ENCODE measurements at regions not wholly inside any gene's neighbourhood (a gene's known extent, or its start where the extent isn't known, plus 50 kb on each side); places are given as distances from the start of the nearest gene placed in this dataset.
A peak's percentile ranks its signal among the peaks of the same experiment; 100 is the strongest.

DNA sequence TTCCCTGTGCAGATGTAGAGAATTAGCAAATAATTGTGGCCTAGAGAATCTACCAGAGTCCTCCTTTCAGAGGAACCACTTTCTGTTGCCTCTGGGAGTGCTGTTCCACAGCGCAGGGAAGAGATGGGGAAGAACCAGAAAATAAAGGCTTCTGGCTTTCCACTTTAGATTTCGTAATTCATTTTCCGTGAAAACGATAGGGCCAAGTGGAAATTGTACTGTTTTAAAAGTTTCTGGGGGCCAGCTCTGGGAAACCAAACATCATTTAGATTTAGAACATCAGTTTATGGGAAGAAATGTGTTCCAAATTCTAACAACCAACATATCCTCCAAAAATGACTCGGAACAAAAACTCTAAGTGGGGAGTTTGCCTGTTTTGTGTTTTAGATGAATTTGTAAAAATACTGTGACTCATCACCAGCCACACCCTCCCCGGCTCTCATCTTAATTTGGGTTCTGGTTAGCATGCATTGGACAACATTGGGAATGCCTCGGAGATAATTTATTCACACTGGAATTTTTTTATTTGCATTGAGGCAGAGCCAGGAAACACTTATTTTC, 65.2 kb upstream of the LNX1 start:
- no peaks in the 10 kb centered on the region for H3K27me3 Mint-ChIP-seq
- ChIA-PET CTCF (no interaction called here), POLR2A (no interaction called here)
- no peak overlapping the region for H3K4me3 Mint-ChIP-seq
- ATAC-seq (ENCODE audit: low read depth) = no peak
- DNase-seq = no peak
- TF ChIP-seq, protein P1, sequence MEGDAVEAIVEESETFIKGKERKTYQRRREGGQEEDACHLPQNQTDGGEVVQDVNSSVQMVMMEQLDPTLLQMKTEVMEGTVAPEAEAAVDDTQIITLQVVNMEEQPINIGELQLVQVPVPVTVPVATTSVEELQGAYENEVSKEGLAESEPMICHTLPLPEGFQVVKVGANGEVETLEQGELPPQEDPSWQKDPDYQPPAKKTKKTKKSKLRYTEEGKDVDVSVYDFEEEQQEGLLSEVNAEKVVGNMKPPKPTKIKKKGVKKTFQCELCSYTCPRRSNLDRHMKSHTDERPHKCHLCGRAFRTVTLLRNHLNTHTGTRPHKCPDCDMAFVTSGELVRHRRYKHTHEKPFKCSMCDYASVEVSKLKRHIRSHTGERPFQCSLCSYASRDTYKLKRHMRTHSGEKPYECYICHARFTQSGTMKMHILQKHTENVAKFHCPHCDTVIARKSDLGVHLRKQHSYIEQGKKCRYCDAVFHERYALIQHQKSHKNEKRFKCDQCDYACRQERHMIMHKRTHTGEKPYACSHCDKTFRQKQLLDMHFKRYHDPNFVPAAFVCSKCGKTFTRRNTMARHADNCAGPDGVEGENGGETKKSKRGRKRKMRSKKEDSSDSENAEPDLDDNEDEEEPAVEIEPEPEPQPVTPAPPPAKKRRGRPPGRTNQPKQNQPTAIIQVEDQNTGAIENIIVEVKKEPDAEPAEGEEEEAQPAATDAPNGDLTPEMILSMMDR (IDR thresholded peaks at IDR 0.05) = no peak
- H3K27ac Mint-ChIP-seq = no peak overlapping the region
- no peaks in the 10 kb centered on the region for H3K9me3 Mint-ChIP-seq
- intact Hi-C loops (cut with micrococcal nuclease) = no loop called here
- peaks cover 4% of the 10 kb centered on the region for H3K4me1 Mint-ChIP-seq
- H3K36me3 Mint-ChIP-seq (ENCODE audit: low read depth) = no peaks in the 10 kb centered on the region

DNA sequence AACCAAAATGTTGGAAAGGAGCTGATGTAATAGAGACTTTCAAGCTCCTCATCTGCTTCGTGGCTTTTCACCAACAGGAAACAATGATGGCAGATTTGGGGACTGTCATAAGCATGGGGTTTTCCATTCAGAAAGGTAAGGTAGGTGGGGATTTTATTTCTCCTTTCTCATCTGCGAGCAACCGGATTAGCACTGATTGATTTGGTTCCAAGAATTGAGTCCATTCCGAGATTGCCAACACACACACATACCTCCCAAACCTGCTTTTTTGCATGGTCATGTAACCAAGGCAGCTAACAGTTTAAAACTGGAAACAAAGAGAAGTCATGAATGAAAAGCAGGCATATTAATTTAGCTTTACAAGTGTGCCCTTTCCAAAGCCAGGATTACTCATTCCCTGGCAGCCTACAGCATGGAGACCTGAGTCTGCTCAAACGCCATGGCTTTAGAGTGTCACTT, 63.0 kb upstream of the LNX1 start:
- no peak for DNase-seq
- H3K4me3 Mint-ChIP-seq = no peak overlapping the region
- no peak overlapping the region for H3K27ac Mint-ChIP-seq
- ChIA-PET POLR2A (interaction anchor here (1.3 kb wide), 1 partner anchor 48 kb away, joined by 4 read pairs; no protein-coding TSS in a partner anchor), CTCF (interaction anchor here (1.0 kb wide), 1 partner anchor 150 kb away, joined by 3 read pairs; no protein-coding TSS in a partner anchor)
- peaks cover 7% of the 10 kb centered on the region for H3K27me3 Mint-ChIP-seq
- peaks cover 4% of the 10 kb centered on the region for H3K4me1 Mint-ChIP-seq
- H3K9me3 Mint-ChIP-seq = no peaks in the 10 kb centered on the region
- ATAC-seq (ENCODE audit: low read depth) = no peak
- no peaks in the 10 kb centered on the region for H3K36me3 Mint-ChIP-seq (ENCODE audit: low read depth)
- intact Hi-C loops (cut with micrococcal nuclease) = no loop called here
- TF ChIP-seq, protein P1 (IDR thresholded peaks at IDR 0.05) = no peak

DNA sequence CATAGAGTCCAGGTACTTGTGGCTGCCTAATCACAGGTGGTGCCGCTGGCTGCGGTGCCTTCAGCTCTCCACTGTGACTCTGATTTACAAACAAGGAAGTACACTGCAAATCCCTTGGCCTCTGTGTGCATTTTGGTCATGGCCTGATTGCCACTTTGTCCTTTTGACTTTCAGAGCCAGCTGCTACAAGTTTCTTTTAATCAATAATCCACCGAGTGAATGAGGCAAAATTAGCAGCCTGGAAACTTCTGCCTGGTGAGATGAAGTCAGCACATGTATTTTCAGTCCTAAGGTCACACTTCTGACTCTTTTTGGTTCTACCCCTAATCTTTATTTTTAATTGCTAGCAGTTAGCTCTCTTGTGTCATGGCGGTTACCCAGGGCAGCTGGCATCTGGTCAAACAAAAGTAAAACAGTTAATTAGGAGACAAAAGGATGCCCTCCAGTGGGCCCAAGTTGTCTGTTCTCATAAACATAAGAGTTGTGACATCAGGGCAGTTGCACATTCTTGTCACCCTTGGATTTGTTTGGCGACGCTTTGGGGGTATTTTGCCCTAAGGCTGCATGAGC, 62.3 kb upstream of the LNX1 start:
- Mint-ChIP-seq H3K4me3 (no peak overlapping the region), H3K27ac (peak overlapping the region; percentile 57), H3K27me3 (peaks cover 10% of the 10 kb centered on the region), H3K4me1 (peaks cover 4% of the 10 kb centered on the region), H3K9me3 (no peaks in the 10 kb centered on the region), H3K36me3 (ENCODE audit: low read depth) (no peaks in the 10 kb centered on the region)
- TF ChIP-seq, protein P1 (IDR thresholded peaks at IDR 0.05) = no peak
- DNase-seq (no peak), ATAC-seq (ENCODE audit: low read depth) (peak; percentile 31)
- intact Hi-C loops (cut with micrococcal nuclease) = no loop called here
- ChIA-PET POLR2A (interaction anchor here (1.3 kb wide), 1 partner anchor 49 kb away, joined by 4 read pairs; no protein-coding TSS in a partner anchor), CTCF (interaction anchor here (1.0 kb wide), 1 partner anchor 151 kb away, joined by 3 read pairs; no protein-coding TSS in a partner anchor)

DNA sequence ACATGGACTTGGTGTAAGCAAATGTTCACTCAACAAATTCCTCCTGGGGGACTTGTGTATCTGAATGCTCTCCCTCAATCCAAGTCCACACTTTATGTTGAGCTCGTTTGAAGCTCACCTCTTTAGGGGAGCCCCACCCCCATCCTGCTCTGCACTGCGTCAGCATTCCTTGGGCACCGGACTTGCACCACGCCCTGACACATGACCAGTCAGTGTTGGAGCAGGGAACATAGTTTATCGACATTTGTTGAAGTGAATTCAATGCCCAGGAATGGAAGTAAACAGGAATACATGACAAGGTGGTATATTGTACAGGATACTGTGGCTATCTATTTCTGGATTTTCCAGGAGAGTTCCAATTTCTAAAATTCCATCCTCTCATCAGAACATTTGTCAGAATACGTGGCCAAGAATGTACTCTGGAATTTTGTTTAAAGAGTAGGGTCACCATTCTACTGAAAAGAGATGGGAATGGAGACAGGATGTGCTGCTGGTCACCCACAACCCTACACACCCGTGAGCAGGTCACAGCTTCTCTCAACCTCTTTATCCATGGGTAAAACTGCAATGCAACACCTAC, 60.0 kb upstream of the LNX1 start:
- TF ChIP-seq, protein P1 (IDR thresholded peaks at IDR 0.05) = no peak
- peaks cover 11% of the 10 kb centered on the region for H3K27me3 Mint-ChIP-seq
- ChIA-PET POLR2A (no interaction called here), CTCF (no interaction called here)
- H3K36me3 Mint-ChIP-seq (ENCODE audit: low read depth) = no peaks in the 10 kb centered on the region
- no peaks in the 10 kb centered on the region for H3K9me3 Mint-ChIP-seq
- no peak overlapping the region for H3K4me3 Mint-ChIP-seq
- DNase-seq = no peak
- peaks cover 4% of the 10 kb centered on the region for H3K4me1 Mint-ChIP-seq
- intact Hi-C loops (cut with micrococcal nuclease) = no loop called here
- H3K27ac Mint-ChIP-seq = no peak overlapping the region
- ATAC-seq (ENCODE audit: low read depth) = no peak

DNA sequence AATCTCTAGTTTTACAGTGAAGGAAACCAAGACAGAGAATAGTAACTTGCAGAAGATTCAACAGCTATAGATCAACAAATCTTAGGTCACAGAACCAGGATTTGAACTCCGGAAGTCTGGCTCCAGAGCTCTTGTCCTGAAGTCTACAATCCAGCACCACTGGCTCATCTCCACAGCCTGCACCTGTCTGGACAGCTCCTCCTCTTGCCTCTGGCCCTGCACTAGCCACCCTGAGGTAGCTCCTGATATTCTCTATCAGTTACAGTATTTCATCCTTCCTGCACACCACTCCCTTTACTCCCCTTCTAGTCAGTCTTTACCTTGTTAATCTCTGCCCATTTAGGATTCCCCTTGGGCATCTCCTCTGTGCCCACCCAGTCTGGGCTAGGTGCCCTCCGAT, 58.1 kb upstream of the LNX1 start:
- TF ChIP-seq, protein P1 (IDR thresholded peaks at IDR 0.05) = no peak
- Mint-ChIP-seq H3K27ac (no peak overlapping the region), H3K27me3 (peaks cover 11% of the 10 kb centered on the region), H3K36me3 (ENCODE audit: low read depth) (no peaks in the 10 kb centered on the region), H3K4me3 (no peak overlapping the region), H3K9me3 (no peaks in the 10 kb centered on the region), H3K4me1 (peaks cover 4% of the 10 kb centered on the region)
- ATAC-seq (ENCODE audit: low read depth) = no peak
- DNase-seq = no peak
- intact Hi-C loops (cut with micrococcal nuclease) = no loop called here
- ChIA-PET POLR2A (interaction anchor here (0.7 kb wide), 1 partner anchor 33 kb away, joined by 4 read pairs; no protein-coding TSS in a partner anchor), CTCF (no interaction called here)
